ENCODE measurements at regions not wholly inside any gene's neighbourhood (a gene's known extent, or its start where the extent isn't known, plus 50 kb on each side); places are given as distances from the start of the nearest gene placed in this dataset.
"Not testable (repeated sequence)": the region's sequence is repeated elsewhere in the genome, so short reads cannot be mapped to it uniquely, and the experiment has no call there.

DNA sequence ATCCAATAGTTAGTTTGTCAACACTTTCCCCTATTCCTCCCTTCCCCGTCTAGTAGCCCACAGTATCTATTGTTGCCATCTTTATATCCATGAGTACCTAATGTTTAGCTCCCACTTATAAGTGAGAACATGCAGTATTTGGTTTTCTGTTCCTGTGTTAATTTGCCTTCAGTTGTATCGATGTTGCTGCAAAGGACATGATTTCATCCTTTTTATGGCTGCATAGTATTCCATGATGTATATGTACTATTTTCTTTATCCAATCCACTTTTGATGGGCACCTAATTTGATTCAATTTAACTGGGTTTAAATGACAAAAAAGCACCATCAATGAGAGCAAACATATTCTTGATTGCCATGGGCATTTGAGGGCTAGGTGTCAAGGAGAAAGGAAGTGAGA is 321.5 kb upstream of the TBX18 start:
- no peak for DNase-seq (ENCODE audit: low read depth in 2 of 2)

DNA sequence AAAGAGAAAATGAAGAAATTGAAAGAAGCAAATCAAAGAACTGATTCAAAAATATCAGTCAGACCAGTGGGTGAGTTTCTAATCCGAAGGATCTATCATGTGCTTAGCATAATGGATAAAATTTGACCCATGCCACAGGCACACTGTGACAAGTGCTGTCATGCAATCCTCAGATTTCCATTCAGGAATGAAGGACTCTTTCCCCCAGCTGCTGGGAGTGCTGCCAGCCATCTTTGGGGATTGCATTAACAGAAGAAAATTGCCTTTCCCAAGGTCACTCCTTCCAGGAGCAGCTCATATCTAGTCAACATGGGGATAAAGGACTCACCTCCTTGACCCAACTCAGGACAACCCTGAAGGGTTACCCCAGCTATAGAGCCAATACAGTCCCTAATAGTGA is 316.7 kb upstream of the TBX18 start:
- no peak for DNase-seq (ENCODE audit: low read depth in 2 of 2)

DNA sequence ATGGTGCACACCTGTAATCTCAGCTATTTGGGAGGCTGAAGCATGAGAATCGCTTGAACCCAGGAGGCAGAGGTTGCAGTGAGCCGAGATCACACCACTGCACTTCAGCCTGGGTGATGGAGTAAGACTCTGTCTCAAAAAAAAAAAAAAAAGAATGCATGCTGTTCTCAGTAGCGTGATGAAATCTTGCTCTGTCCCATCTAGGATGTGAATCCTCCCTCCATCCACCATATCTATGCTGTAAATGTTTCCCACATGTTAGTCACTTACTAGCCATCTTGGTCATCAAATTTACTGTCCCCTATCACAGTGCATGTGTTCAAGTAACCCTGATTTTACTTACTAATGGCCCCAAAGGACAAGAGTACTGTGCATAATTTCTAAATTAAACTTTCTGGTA is 315.4 kb upstream of the TBX18 start:
- no peak for DNase-seq (ENCODE audit: low read depth in 2 of 2)

DNA sequence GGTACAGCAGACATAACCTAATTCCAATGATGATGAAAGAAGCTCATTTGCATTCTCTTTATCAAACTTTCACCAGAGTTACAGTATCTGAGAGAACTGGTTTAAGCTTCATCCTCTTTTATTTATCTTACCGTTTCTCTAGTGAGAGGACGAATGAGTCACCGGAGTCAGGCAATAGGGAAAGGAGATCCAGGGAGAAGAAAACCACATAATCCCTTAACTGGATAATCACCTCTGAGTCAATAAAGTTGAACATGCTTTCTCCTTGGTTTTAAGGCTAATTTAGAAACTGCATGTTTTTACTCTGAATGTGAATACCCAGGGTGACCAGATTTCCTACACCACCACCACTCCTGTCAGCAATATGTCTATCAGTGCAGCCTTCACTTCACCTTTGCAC is 313.7 kb upstream of the TBX18 start:
- DNase-seq (ENCODE audit: low read depth in 2 of 2): no peak

DNA sequence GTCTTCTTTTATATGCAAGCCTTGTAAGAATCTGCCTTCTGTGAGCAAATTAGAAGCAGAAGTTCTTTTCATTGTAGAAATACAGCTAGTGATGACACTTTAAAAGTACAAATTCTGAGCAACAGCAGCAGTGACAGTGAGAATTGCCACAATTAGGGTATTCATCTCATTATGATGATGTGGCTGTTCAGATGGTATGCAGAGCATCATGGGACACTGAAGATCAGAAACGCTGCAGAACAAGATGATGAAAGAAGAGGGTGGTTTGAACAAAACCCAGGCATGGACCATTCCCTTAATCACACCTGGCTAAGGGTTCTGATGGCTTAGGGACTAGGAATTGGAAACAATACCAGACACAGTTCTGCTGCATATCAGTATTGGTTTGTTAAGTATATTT is 312.7 kb upstream of the TBX18 start:
- DNase-seq (ENCODE audit: low read depth in 2 of 2): no peak

DNA sequence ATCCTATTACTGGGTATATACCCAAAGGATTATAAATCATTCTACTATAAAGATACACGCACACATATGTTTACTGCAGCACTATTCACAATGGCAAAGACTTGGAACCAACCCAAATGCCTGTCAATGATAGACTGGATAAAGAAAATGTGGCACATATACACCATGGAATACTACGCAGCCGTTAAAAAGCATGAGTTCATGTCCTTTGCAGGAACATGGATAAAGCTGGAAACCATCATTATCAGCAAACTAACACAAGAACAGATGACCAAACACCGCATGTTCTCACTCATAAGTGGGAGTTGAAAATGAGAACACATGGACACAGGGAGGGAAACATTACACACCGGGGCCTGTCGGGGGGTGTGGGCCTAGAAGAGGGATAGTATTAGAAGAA is 307.4 kb upstream of the TBX18 start:
- not testable (repeated sequence) for DNase-seq (ENCODE audit: low read depth in 2 of 2)

DNA sequence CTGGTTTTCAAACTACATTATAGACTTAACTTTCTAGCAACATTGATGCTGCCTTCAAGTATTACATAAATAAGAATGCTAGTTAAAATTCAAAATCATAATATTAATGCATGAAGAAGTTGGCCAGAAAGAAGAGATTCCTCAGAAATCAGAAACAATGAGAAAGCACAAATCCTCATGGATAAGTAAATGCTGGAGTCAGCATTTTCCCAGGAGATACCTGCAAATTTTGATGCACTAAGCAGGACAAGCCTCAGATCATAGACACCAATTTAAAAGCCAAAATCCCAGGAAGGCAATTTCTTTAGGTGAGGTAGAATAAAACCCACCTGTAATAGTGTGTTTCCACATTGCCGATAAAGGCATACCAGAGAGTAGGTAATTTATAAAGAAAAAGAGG is 305.2 kb upstream of the TBX18 start:
- DNase-seq (ENCODE audit: low read depth in 2 of 2): no peak

DNA sequence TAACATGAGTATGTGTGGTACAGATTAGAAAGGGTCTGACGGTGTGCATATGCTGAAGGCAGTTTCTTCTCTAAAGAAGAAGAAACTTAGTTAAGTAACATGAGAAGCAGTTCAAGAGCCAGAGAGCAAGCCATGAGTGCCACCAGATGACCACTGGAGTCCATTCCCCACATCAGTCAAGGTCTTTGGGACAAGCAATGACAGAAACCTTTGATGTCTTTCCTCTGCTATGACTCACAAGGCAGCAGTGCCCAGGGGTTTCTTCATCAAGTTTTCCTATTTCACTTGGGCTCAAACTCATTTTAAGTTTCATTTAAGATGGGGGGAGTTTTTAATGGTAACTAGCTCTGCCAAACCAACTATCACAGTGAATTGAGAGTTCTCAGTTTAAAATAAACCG is 303.8 kb upstream of the TBX18 start:
- DNase-seq (ENCODE audit: low read depth in 2 of 2): no peak

DNA sequence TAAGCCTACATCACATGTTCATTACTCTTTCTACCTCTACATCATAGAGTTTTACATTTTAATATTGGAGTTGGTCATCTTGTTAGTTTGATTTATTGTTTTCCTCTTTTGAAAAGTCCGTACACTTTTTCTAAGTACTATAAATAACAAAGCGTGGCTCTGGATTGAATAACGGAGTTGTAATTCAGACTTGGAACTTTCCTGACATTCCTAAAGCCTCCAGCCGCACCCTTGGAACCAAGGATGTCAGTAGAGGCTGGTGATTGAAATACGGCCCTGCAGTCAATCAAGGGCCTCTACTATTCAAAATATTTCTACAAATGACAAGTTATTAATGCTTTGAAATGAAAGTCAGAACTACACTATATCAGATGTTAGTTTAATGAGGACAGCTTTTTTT is 301.9 kb upstream of the TBX18 start:
- no peak for DNase-seq (ENCODE audit: low read depth in 2 of 2)

DNA sequence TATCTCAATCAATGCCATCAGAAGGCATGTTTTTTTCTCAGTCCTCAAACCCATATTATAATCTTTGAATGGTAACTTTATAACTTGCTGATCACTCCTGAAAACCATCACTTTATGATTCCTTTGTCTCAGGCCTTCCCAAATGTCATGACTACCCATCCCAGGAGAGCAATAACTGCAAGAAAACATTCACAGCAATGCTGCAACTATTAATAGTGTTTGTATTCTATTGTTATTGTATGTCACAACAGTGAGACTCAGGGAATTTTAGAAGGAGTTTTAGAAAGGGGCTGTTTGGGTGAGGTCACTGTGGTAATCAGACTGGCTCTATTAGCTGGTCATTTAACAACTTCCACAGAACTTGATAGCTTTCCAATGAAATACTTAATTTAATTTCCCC is 301.4 kb upstream of the TBX18 start:
- no peak for DNase-seq (ENCODE audit: low read depth in 2 of 2)

DNA sequence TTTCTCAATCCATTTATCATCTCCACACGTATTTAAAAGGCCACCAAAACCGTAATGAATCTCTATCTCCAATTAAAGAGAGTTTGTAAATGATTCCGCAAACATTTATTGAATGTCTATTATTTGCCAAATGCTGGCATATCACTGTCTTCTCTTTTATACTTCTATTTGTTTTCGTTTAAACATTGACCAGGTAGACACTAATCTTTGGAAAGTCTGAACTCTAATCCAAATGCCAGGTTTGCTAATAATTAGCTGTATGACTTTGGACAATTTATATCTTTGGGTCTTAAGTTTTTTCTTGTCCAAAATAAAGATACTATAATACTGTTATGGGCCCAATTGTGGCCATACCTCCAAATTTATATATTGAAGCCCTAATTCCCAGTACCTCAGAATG is 299.2 kb upstream of the TBX18 start:
- no peak for DNase-seq (ENCODE audit: low read depth in 2 of 2)

DNA sequence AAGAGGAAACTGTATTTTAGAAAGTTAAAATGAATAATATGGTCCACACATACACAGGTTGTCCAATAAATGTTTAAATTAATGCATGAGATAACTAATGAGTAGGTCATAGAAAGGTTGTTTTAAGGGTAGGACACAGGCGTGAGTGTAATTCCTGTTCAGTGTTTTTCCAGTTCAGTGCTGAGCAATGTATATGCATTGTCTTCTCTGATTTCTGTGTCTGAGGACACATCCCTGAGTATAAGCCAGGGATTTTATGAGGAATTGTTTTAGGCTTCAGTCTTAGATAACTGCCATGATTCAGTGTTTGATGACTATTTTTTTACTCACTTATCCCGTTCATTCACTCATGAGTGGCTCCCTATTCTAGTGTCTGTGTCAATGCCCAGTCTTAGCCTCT is 298.5 kb upstream of the TBX18 start:
- no peak for DNase-seq (ENCODE audit: low read depth in 2 of 2)

DNA sequence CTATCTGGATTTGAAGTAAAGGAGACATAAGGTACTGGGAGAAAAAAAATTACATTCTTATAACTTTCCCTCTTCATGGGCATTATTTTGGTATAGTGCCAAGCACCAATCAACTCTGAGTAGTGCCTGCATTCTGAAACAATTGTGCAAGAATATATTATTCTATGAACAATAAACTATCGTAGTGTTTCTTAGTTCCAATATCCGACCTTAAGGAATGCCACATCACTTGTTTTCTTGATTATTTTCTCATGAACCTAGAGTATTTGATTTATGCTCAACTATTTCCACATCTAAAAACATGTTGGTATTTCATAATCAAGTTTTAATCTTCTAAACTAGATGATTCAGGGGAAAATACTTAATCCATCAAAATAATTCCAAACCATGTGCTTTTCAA is 294.4 kb upstream of the TBX18 start:
- DNase-seq (ENCODE audit: low read depth in 2 of 2): no peak

DNA sequence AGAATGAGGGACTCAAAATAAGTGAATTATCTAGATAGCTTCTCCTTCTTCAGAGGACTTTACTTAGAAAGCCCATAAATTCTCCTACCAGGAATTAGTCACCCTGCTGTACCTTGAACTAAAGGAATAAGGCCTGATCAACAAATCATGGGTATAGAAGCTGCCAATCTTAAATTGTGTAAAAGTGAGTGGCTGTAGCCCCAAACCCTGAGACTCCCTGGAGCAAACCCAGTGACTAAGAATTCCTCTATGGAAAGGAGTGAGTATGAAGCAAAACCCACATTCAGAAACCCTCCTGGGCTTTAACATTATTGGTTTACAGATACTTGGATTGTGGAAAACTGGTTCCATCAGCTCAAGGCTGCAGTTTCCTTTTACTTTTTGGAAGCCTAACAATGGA is 285.8 kb upstream of the TBX18 start:
- no peak for DNase-seq (ENCODE audit: low read depth in 2 of 2)

DNA sequence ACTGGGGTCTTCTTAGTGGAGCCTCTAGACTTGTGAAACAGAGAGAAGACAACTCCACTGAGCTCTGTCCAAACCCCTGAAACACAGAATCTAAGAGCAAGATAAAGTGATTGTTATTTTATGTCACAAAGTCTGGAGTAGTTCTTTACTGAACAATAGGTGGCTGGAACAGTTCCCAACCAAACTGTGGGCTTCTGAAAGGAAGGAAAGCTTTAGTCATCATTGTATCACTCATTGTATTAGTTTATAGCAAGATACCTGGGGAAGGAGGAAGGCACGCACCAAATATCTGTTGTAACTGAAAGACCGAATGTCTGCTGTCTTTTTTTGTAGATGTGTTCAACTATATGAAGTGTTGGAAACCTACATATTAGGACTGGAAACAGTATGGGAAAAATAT is 284.9 kb upstream of the TBX18 start:
- DNase-seq (ENCODE audit: low read depth in 2 of 2): no peak

DNA sequence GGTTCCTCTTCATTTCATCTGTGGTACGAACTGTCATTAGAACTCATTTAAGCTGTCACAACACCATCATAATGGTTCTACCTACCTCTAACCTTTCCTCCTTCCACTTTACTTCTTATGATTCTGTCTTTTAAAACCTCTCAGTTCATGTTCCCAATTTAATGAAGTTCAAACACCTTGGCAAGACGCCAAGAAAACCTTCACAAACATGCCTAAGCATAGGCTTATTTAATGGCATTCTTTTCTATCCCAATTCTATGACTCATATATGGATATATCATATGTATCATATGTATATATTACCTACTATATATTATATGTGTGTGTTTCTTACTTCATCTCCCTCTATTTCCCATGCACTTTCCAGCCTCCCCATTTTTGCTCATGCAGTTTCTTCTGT is 283.4 kb upstream of the TBX18 start:
- DNase-seq (ENCODE audit: low read depth in 2 of 2): no peak

DNA sequence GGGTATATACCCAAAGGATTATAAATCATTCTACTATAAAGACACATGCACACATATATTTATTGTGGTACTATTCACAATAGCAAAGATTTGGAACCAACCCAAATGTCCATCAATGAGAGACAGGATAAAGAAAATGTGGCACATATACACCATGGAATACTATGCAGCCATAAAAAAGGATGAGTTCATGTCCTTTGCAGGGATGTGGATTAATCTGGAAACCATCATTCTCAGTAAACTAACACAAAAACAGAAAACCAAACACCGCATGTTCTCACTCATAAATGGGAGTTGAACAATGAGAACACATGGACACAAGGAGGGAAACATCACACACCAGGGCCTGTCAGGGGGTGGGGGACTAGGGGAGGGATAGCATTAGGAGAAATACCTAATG is 281.4 kb upstream of the TBX18 start:
- DNase-seq (ENCODE audit: low read depth in 2 of 2): not testable (repeated sequence)

DNA sequence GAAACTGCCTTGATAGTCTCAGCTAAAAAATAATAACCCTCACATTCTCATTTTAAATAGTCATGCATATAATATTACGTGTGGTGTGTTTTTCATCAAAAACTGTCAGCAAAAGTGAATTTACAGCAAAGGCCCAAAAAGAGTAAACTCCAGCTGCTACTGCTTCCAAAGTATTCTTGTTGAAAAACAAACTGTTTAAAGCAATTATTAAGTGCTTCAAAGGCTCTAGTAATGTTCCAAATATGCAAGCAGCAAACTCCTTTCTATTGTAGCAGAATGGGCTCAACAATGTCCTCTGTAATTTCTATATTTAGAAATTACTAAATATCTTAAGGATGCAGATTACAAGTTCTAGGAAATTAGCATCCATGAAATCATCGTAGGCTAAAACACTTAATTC is 280.0 kb upstream of the TBX18 start:
- DNase-seq (ENCODE audit: low read depth in 2 of 2): no peak

DNA sequence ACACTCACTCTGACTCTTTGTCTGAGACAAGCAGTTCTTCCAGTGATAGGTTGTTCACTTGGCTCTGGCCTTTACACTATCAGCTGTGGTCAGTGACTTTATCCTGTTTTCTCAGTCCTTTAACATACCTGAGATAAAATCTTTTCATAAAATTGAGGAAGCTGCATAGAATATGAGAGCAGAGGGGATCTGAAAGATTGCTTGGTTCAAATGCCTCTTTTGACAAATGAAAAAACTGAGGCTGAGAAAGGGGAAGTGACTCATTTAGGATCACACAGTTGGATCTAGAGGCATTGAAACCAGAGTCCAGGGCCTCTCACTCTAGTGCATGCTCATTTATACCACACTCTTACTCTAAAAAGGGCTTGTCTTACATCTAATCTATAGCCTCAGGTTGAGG is 277.0 kb upstream of the TBX18 start:
- no peak for DNase-seq (ENCODE audit: low read depth in 2 of 2)

DNA sequence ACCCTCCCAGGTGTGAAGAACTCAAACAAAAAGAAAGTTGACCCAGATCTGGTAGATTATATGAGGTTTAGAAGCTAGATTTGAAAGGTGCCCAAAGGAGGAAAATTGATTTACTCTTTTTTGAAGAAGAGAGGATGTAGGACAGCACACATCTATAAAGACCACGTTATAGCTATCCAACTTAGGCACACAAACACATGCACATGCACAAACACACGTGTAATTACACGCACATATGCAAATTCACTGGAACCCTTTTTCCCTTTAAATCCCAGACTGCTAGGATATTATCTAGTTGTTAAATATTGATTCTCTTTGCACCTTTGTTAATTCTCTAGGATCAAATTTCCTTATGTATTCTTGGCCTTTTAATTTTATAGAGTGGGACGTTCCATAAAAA is 272.8 kb upstream of the TBX18 start:
- DNase-seq (ENCODE audit: low read depth in 2 of 2): no peak

DNA sequence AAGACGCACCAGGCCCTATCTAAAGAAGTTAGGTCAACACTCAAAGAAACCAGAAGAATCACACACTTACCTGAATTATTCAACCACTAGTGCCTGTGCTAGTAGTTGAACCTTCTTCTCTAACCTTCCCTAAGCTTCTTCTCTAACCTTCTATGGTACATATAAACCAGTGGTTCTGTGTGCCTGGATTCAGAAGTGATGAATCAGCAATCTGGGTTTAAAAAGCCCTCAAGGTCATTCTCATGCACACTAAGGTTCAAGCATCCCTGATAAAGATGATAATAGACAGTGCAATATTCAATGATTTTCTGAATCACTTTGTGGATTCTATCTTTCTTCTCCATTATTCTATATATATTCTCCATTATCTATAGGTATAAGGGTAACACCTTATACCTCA is 271.4 kb upstream of the TBX18 start:
- no peak for DNase-seq (ENCODE audit: low read depth in 2 of 2)

DNA sequence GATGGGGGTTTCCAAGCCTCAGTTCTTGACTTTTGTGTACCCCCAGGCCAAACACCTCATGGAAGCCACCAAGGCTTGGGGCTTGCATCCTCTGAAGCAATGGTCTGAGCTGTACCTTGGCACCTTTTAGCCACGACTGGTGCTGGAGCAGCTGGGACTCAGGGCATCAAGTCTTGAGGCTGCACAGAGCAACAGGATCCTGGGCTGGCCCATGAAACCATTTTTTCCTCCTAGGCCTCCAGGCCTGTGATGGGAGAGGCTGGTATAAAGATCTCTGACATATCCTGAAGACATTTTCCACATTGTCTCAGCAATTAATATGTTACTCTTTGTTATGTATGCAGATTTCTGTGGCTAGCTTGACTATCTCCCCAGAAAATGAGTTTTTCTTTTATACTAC is 269.1 kb upstream of the TBX18 start:
- no peak for DNase-seq (ENCODE audit: low read depth in 2 of 2)

DNA sequence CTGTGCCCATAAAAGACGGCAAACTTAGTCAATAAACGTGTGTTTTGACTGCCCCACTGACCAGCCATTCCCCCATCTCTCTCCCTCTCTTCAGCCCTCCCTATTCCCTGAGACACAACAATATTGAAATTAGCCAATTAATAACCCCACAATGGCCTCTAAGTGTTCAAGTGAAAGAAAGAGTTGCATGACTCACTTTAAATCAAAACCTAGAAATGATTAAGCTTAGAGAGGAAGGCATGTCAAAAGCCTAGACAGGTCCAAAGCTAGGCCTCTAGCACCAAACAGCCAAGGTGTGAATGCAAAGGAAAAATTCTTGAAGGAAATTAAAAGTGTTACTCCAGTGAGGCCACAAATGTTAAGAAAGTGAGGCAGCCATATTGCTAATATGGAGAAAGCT is 261.6 kb upstream of the TBX18 start:
- DNase-seq (ENCODE audit: low read depth in 2 of 2): no peak

DNA sequence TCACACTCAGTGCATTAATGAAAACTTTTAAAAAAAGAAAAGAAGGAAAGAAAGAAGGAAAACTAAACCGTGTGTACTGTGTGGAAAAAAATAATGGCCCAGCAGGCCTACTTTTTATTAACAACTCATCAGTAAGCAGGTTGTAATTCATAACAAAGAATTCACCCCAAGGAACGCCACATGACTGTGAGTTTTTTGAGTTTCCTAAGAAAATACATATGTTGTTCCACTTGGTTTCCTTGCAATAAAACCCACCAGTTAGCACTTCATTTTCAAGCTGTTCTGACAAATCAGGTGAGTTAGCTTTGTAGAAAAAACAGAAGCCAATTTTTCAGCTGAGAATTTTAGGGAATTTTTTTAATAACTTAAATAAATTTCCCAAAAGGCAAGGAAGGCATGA is 259.3 kb upstream of the TBX18 start:
- no peak for DNase-seq (ENCODE audit: low read depth in 2 of 2)

DNA sequence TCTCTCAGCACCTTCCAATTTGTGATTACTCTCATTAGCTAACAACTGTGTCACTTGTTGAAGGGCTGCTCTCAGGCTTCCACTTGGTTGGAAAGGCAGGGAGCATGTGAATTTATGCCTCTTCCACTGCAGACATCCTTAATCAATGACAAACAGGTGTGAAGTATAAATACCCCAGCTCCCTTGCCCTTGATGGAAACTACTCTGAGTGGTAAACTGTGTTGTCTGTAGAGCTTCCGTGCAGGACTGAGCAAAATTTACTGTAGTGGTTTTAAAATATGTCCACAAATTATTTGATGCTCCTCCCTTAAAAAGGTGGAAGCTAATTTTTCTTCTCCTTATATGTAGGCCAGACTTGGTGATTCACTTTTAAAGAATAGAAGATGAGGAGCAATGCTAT is 253.0 kb upstream of the TBX18 start:
- DNase-seq (ENCODE audit: low read depth in 2 of 2): no peak

All from stimulated activated CD8-positive, alpha-beta memory T cell treated with anti-CD3 and anti-CD28 coated beads, Interleukin-15, amount 100 ng/mL, for 48 hours (primary cell).